Vagina (tissue), 2 donors: ENCODE measurements at regions not wholly inside any gene's neighbourhood (a gene's known extent, or its start where the extent isn't known, plus 50 kb on each side); places are given as distances from the start of the nearest gene placed in this dataset.

Source experiments
- DNase-seq, 2 donors: peaks; one replicate each; pipeline ENCODE4 v3.0.0-alpha.2; 2017; ENCODE audit errors: extremely low spot score in 2 of 2
- H3K27ac ChIP-seq: fragments of 200-600 bp; sonication (generic); one replicate; pipeline ENCODE4 v1.5.1; 2019
- H3K27me3 ChIP-seq: fragments of 200-600 bp; sonication (generic); one replicate; pipeline ENCODE4 v1.5.1; 2019
- H3K36me3 ChIP-seq, 2 donors: fragments of 200-600 bp; sonication (generic); one replicate each; pipeline ENCODE4 v1.5.1; 2017 to 2019
- H3K4me1 ChIP-seq: fragments of 200-600 bp; sonication (generic); one replicate; pipeline ENCODE4 v1.5.1; 2019
- H3K4me3 ChIP-seq, 2 donors: fragments of 200-600 bp; sonication (generic); 1 replicate in 1 of 2; 2 replicates in 1 of 2; pipeline ENCODE4 v1.5.1; 2016 to 2019
- H3K9me3 ChIP-seq: fragments of 200-600 bp; sonication (generic); one replicate; pipeline ENCODE4 v1.5.1; 2019
- CTCF ChIP-seq, 3 experiments: fragments of 450-650 bp in 2 of 3; fragments of 200-600 bp in 1 of 3; sonication (generic) in 1 of 3; IDR thresholded peaks; one replicate each; pipeline ENCODE4 v1.5.1; 2017 to 2019; ENCODE audit warnings: antibody characterized with exemption in 3 of 3, mild to moderate bottlenecking in 2 of 3, moderate library complexity in 2 of 3
- POLR2A ChIP-seq, 2 donors: fragments of 450-650 bp; IDR thresholded peaks; one replicate each; pipeline ENCODE4 v1.6.1; 2017; ENCODE audit warnings: antibody characterized with exemption in 2 of 2, mild to moderate bottlenecking in 2 of 2, moderate library complexity in 2 of 2
- POLR2AphosphoS5 ChIP-seq, 2 donors: sonication (generic); formaldehyde crosslinking; IDR thresholded peaks; one replicate each; pipeline ENCODE4 v1.9.0; 2017; ENCODE audit warnings: antibody characterized with exemption in 2 of 2, mild to moderate bottlenecking in 2 of 2, low read depth in 1 of 2; ENCODE audit not compliant: insufficient read depth in 1 of 2
- intact Hi-C: fragments of 100-400 bp; cut with DNase I; formaldehyde crosslinking; loops from one replicate; pipeline ENCODE4 v1.15.1; 2023

- intact Hi-C loops: no loop called here
- Histone ChIP-seq H3K4me1 (peaks cover 8% of the 10 kb centered on the region), H3K9me3 (no peaks in the 10 kb centered on the region), H3K4me3 (no peak overlapping the region), H3K36me3 (no peaks in the 10 kb centered on the region), H3K27ac (no peak overlapping the region), H3K27me3 (no peaks in the 10 kb centered on the region)
- DNase-seq: no peak
- TF ChIP-seq CTCF (IDR thresholded peaks at IDR 0.05) (no peak), POLR2A (IDR thresholded peaks at IDR 0.05) (no peak), POLR2AphosphoS5 (IDR thresholded peaks at IDR 0.05; ENCODE audit: insufficient read depth in 1 of 2, low read depth in 1 of 2) (no peak)
Measured at GRCh38 chr5:56356121-56356835, 123.1 kb upstream of the ANKRD55 start.

GRCh38 chr5:56354836-56355235, 121.7 kb upstream of the ANKRD55 start:
- no peak overlapping the region for H3K4me3 ChIP-seq
- H3K9me3 ChIP-seq: no peaks in the 10 kb centered on the region
- H3K27ac ChIP-seq: no peak overlapping the region
- H3K4me1 ChIP-seq: peaks cover 19% of the 10 kb centered on the region
- H3K27me3 ChIP-seq: no peaks in the 10 kb centered on the region
- TF ChIP-seq POLR2A (IDR thresholded peaks at IDR 0.05) (no peak), POLR2AphosphoS5 (IDR thresholded peaks at IDR 0.05; ENCODE audit: insufficient read depth in 1 of 2, low read depth in 1 of 2) (no peak), CTCF (IDR thresholded peaks at IDR 0.05) (no peak)
- no peaks in the 10 kb centered on the region for H3K36me3 ChIP-seq
- DNase-seq: no peak
- intact Hi-C loops: no loop called here

- H3K9me3 ChIP-seq: no peaks in the 10 kb centered on the region
- TF ChIP-seq POLR2AphosphoS5 (IDR thresholded peaks at IDR 0.05; ENCODE audit: insufficient read depth in 1 of 2, low read depth in 1 of 2): no peak
- TF ChIP-seq POLR2A (IDR thresholded peaks at IDR 0.05): no peak
- no peak for TF ChIP-seq CTCF (IDR thresholded peaks at IDR 0.05)
- no peaks in the 10 kb centered on the region for H3K27me3 ChIP-seq
- no peak overlapping the region for H3K4me3 ChIP-seq
- intact Hi-C loops: no loop called here
- no peak for DNase-seq
- H3K4me1 ChIP-seq: peaks cover 12% of the 10 kb centered on the region
- no peak overlapping the region for H3K27ac ChIP-seq
- H3K36me3 ChIP-seq: no peaks in the 10 kb centered on the region
Measured at GRCh38 chr5:56352808-56353590, 119.9 kb upstream of the ANKRD55 start.

DNA sequence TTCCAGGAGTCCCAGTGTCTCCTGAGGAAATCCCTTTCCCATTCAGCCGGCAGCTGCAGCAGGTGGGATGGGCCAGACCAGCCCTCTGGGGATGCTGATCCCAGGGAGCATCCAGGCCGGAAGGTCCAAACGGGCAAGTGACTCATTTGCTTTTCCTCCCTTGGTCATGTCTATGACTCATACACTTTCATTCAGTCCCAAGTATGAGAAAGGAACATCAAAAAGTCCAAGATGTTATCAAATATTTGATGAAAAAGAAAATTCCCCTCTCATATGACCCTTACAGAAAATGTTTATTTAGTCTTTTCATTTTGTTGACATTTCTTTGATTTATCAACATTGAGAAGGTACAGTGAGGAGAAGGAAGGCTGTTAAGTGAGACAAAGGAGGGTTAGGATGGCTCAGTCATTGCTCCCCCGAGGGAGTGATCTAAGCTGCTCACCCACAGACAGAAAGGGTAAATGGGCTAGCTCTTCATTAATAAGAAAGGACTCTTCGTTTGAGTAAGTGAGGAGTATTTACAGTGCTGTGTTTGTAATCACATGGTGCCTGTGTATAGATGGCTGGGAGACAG, 117.6 kb upstream of the ANKRD55 start:
- H3K27ac ChIP-seq: no peak overlapping the region
- no peak overlapping the region for H3K4me3 ChIP-seq
- no peaks in the 10 kb centered on the region for H3K36me3 ChIP-seq
- peaks cover 12% of the 10 kb centered on the region for H3K4me1 ChIP-seq
- no peak for TF ChIP-seq CTCF (IDR thresholded peaks at IDR 0.05)
- peak; percentile 53 to 60 for TF ChIP-seq POLR2AphosphoS5 (IDR thresholded peaks at IDR 0.05; ENCODE audit: insufficient read depth in 1 of 2, low read depth in 1 of 2)
- intact Hi-C loops: no loop called here
- DNase-seq: no peak
- no peaks in the 10 kb centered on the region for H3K9me3 ChIP-seq
- no peaks in the 10 kb centered on the region for H3K27me3 ChIP-seq
